ENCODE measurements at regions not wholly inside any gene's neighbourhood (a gene's known extent, or its start where the extent isn't known, plus 50 kb on each side); places are given as distances from the start of the nearest gene placed in this dataset.

GRCh38 chr17:83152745-83153611 is 73.6 kb downstream of the METRNL start:
- DNase-seq (ENCODE audit: low read depth), result no peak
- TF ChIP-seq CTCF (IDR thresholded peaks at IDR 0.05; ENCODE audit: insufficient read depth, low read depth, low read length, missing control alignments), result no peak
- H3K4me3 ChIP-seq (ENCODE audit: low read depth, low read length), result no peak overlapping the region

GRCh38 chr17:83153681-83154310 is 74.4 kb downstream of the METRNL start:
- DNase-seq (ENCODE audit: low read depth), result no peak
- no peak overlapping the region for H3K4me3 ChIP-seq (ENCODE audit: low read depth, low read length)
- no peak for TF ChIP-seq CTCF (IDR thresholded peaks at IDR 0.05; ENCODE audit: insufficient read depth, low read depth, low read length, missing control alignments)

- no peak overlapping the region for H3K4me3 ChIP-seq (ENCODE audit: low read depth, low read length)
- TF ChIP-seq CTCF (IDR thresholded peaks at IDR 0.05; ENCODE audit: insufficient read depth, low read depth, low read length, missing control alignments), result no peak
- DNase-seq (ENCODE audit: low read depth), result no peak
Observed at GRCh38 chr17:83154311-83155127, 75.1 kb downstream of the METRNL start.

GRCh38 chr17:83155128-83156121 is 76.0 kb downstream of the METRNL start:
- no peak for DNase-seq (ENCODE audit: low read depth)
- H3K4me3 ChIP-seq (ENCODE audit: low read depth, low read length), result no peak overlapping the region

GRCh38 chr17:83156408-83156807 is 77.0 kb downstream of the METRNL start:
- TF ChIP-seq CTCF (IDR thresholded peaks at IDR 0.05; ENCODE audit: insufficient read depth, low read depth, low read length, missing control alignments), result no peak
- no peak overlapping the region for H3K4me3 ChIP-seq (ENCODE audit: low read depth, low read length)
- no peak for DNase-seq (ENCODE audit: low read depth)

More at GRCh38 chr17:83155128-83156121, 76.0 kb downstream of the METRNL start:
- TF ChIP-seq CTCF (IDR thresholded peaks at IDR 0.05; ENCODE audit: insufficient read depth, low read depth, low read length, missing control alignments), result no peak

Data from GM12865 (cell line).